ENCODE measurements at regions not wholly inside any gene's neighbourhood (a gene's known extent, or its start where the extent isn't known, plus 50 kb on each side); places are given as distances from the start of the nearest gene placed in this dataset.

DNA sequence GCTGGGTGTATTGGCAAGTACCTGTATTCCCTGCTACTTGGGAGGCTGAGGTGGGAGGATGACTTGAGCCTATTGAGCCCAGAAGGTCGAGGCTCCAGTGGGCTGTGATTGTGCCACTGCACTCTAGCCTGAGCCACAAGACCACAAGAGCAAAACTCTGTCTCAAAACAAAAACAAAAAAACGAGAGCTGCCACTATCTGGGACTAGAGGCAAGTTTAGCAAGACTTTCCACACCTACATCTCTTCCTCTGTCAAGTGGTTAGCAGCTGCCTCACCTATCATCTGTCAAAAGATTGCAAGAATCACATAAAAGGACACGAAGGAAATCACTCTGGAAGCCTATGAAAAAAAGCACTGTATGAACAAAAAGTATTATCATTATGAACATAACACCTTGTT, 55.2 kb upstream of the RIOK3 start:
- H3K36me3 Mint-ChIP-seq (ENCODE audit: low read depth): peaks cover 36% of the 10 kb centered on the region
- DNase-seq: no peak
- no peak overlapping the region for H3K27ac Mint-ChIP-seq
- peaks cover 33% of the 10 kb centered on the region for H3K4me1 Mint-ChIP-seq
- no peak overlapping the region for H3K4me3 Mint-ChIP-seq
- H3K27me3 Mint-ChIP-seq (ENCODE audit: low read depth, poor library complexity): peaks cover 4% of the 10 kb centered on the region
- TF ChIP-seq, protein P1, sequence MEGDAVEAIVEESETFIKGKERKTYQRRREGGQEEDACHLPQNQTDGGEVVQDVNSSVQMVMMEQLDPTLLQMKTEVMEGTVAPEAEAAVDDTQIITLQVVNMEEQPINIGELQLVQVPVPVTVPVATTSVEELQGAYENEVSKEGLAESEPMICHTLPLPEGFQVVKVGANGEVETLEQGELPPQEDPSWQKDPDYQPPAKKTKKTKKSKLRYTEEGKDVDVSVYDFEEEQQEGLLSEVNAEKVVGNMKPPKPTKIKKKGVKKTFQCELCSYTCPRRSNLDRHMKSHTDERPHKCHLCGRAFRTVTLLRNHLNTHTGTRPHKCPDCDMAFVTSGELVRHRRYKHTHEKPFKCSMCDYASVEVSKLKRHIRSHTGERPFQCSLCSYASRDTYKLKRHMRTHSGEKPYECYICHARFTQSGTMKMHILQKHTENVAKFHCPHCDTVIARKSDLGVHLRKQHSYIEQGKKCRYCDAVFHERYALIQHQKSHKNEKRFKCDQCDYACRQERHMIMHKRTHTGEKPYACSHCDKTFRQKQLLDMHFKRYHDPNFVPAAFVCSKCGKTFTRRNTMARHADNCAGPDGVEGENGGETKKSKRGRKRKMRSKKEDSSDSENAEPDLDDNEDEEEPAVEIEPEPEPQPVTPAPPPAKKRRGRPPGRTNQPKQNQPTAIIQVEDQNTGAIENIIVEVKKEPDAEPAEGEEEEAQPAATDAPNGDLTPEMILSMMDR (IDR thresholded peaks at IDR 0.05): no peak
- H3K9me3 Mint-ChIP-seq: no peaks in the 10 kb centered on the region

DNA sequence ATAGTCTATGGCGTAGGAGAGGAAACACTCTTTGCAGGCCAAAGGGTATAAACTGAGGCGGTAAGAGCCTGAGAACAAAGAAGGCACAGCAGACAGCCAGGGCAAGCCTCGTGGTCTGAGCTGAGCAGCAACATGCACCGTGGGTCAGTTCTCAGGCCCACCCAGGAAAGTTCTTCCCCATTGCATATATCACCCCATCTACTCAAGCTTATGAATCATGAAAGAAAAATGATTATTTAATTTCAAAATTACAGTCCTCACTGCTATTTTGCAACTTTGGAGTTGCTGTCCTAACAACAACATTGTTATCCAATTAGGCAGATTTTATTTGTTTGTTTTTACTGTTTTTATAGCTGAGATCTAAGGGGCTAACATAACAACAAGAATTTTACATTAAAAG, 54.7 kb upstream of the RIOK3 start:
- peaks cover 36% of the 10 kb centered on the region for H3K36me3 Mint-ChIP-seq (ENCODE audit: low read depth)
- H3K27ac Mint-ChIP-seq: no peak overlapping the region
- DNase-seq: no peak
- TF ChIP-seq, protein P1 (IDR thresholded peaks at IDR 0.05): no peak
- peaks cover 4% of the 10 kb centered on the region for H3K27me3 Mint-ChIP-seq (ENCODE audit: low read depth, poor library complexity)
- peaks cover 33% of the 10 kb centered on the region for H3K4me1 Mint-ChIP-seq
- H3K9me3 Mint-ChIP-seq: peaks cover 3% of the 10 kb centered on the region
- H3K4me3 Mint-ChIP-seq: no peak overlapping the region

DNA sequence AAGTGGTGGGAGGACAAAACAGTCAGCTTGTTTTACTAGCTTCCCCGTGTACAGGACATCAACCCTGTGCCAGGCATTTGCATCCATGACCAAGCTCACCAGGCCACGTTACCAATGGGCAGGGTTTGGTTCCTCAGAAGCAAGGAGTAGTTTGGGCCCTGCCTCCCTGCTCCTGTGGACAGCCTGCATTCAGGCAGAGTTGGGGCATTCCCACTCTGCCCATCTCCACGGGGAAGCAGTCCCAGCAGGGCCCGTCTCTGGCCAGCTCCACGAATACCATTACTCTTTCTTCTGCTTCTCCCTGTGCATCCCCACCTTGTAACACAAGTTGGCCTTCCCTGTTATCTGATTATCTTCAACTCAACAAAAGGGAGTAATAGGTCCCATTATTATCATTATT, 54.0 kb upstream of the RIOK3 start:
- no peak for DNase-seq
- TF ChIP-seq, protein P1 (IDR thresholded peaks at IDR 0.05): no peak
- Mint-ChIP-seq H3K27ac (no peak overlapping the region), H3K9me3 (peaks cover 7% of the 10 kb centered on the region), H3K4me3 (no peak overlapping the region), H3K4me1 (peaks cover 33% of the 10 kb centered on the region), H3K36me3 (ENCODE audit: low read depth) (peaks cover 39% of the 10 kb centered on the region), H3K27me3 (ENCODE audit: low read depth, poor library complexity) (peaks cover 4% of the 10 kb centered on the region)

DNA sequence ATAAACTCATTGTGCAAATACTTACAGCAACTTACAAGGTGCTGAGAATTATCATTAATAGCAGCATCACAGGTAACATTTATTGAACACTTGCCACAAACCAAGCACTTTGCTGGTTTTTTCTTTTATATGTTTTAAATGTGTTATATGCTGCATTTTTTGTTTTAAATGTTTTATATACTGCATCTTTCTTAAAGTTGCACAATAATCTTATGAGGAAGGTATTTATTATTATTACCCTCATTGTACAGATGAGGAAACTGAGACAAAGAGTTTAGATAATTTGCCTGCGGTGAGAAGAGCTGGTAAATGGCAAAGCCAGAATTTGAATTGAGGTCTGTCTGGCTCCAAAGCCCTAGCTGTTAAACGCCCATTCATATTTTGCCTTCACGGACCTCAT, 52.2 kb upstream of the RIOK3 start:
- DNase-seq: no peak
- TF ChIP-seq, protein P1 (IDR thresholded peaks at IDR 0.05): no peak
- Mint-ChIP-seq H3K27me3 (ENCODE audit: low read depth, poor library complexity) (peaks cover 4% of the 10 kb centered on the region), H3K36me3 (ENCODE audit: low read depth) (peaks cover 34% of the 10 kb centered on the region), H3K27ac (peak overlapping the region; percentile 98), H3K4me1 (peaks cover 33% of the 10 kb centered on the region), H3K4me3 (no peak overlapping the region), H3K9me3 (peaks cover 8% of the 10 kb centered on the region)

DNA sequence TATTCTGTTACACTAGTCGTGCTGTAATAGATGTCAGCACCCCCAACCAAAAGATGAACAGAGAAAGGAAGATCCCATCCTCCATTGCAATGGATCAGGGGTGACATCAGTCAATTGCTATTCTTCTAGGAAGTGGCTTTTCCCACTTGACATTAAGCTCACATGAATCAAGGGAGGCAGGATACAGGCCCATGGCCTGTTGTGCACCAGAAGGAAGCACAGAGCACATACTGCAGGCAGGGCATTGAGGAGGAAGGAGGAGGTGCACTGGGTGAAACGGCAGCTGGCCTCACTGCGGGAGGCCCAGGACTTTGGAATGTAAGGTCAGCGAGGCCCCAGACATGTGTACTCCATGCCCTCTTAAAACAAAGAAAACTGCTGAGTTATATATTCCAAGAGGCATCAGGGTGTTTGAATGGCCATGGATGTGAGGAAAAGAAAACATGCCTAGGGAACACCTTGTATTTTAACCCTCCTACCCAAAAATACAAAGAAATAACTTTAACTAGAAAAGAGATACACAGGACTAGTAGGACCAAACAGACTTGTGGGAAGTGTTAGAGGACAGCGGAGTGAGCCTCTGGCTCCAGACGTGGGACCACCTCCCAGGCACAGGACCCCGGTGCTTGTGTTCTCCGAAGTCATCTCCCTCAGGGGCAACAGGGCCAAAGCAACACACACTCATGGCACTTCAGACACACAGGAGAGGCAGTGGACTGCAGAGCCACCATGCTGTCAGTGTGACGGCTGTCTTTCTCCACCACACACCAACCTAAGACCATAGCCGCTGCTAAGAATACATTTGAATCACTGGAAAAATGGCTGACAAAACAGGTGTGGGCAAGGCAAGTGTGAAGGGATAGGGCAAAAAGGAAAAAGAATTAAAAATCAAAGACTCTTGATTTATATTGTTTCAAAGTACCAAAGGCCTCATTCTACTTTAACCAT, 51.4 kb upstream of the RIOK3 start:
- Mint-ChIP-seq H3K4me1 (peaks cover 33% of the 10 kb centered on the region), H3K27ac (peak overlapping the region; percentile 98), H3K4me3 (no peak overlapping the region), H3K36me3 (ENCODE audit: low read depth) (peaks cover 33% of the 10 kb centered on the region), H3K27me3 (ENCODE audit: low read depth, poor library complexity) (peaks cover 2% of the 10 kb centered on the region), H3K9me3 (peaks cover 8% of the 10 kb centered on the region)
- peak; percentile 58 for DNase-seq
- TF ChIP-seq, protein P1 (IDR thresholded peaks at IDR 0.05): no peak

Data from nephron progenitor cell (in vitro differentiated cells).